Osteocyte (in vitro differentiated cells): ENCODE measurements at regions not wholly inside any gene's neighbourhood (a gene's known extent, or its start where the extent isn't known, plus 50 kb on each side); places are given as distances from the start of the nearest gene placed in this dataset.
A peak's percentile ranks its signal among the peaks of the same experiment; 100 is the strongest.

Source experiments
- DNase-seq: peaks from one replicate; pipeline ENCODE4 v3.0.0; 2021; ENCODE audit warnings: mixed read lengths; ENCODE audit not compliant: unreplicated experiment; ENCODE audit errors: extremely low spot score
- H3K27ac Mint-ChIP-seq: one replicate; pipeline ENCODE4 v1.8.0; 2021; ENCODE audit warnings: mild to moderate bottlenecking, mixed read lengths; ENCODE audit not compliant: unreplicated experiment
- H3K27me3 Mint-ChIP-seq: one replicate; pipeline ENCODE4 v1.8.0; 2021; ENCODE audit warnings: mixed read lengths; ENCODE audit not compliant: unreplicated experiment
- H3K36me3 Mint-ChIP-seq: one replicate; pipeline ENCODE4 v1.8.0; 2021; ENCODE audit warnings: mixed read lengths; ENCODE audit not compliant: unreplicated experiment
- H3K4me1 Mint-ChIP-seq: one replicate; pipeline ENCODE4 v1.8.0; 2021; ENCODE audit warnings: mixed read lengths; ENCODE audit not compliant: unreplicated experiment
- H3K4me3 Mint-ChIP-seq: one replicate; pipeline ENCODE4 v1.8.0; 2021; ENCODE audit warnings: mild to moderate bottlenecking, moderate library complexity, mixed read lengths; ENCODE audit not compliant: unreplicated experiment
- H3K9me3 Mint-ChIP-seq: one replicate; pipeline ENCODE4 v1.8.0; 2021; ENCODE audit warnings: mixed read lengths; ENCODE audit not compliant: unreplicated experiment
- CTCF ChIP-seq: fragments of 200-600 bp; sonication (generic); IDR thresholded peaks from 2 replicates; pipeline ENCODE4 v1.5.0; 2021; ENCODE audit warnings: antibody characterized with exemption, mild to moderate bottlenecking, moderate library complexity

DNA sequence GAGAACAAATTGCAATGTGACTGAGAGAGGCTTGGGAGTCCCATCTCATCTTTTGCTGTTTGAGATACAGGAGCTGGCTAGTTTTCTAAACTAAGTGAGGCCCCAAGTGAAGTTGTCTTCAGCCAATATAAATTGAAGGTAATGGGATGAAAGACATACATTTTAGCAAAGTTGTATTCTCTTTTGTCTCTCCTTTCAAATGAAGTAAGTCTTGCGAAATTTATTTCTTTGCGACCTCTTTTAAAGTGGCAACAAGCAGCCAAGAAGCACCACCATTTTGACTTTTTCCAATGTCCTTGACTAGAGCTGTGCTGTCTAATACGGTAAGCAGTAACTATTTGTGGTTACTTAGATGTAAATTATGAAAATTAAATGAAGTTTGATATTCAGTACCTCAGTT, 385.7 kb downstream of the USP25 start:
- Mint-ChIP-seq H3K9me3 (peaks cover 6% of the 10 kb centered on the region), H3K27me3 (no peaks in the 10 kb centered on the region), H3K36me3 (peaks cover 5% of the 10 kb centered on the region), H3K4me3 (no peak overlapping the region), H3K27ac (peak overlapping the region; percentile 95), H3K4me1 (peaks cover 59% of the 10 kb centered on the region)
- no peak for DNase-seq
- TF ChIP-seq CTCF: no peak

- TF ChIP-seq CTCF: no peak
- H3K4me3 Mint-ChIP-seq: no peak overlapping the region
- DNase-seq: no peak
- H3K9me3 Mint-ChIP-seq: peaks cover 6% of the 10 kb centered on the region
- H3K27me3 Mint-ChIP-seq: no peaks in the 10 kb centered on the region
- H3K27ac Mint-ChIP-seq: peak overlapping the region; percentile 95
- H3K36me3 Mint-ChIP-seq: peaks cover 5% of the 10 kb centered on the region
- peaks cover 59% of the 10 kb centered on the region for H3K4me1 Mint-ChIP-seq
Observed at GRCh38 chr21:16116069-16116468, 386.3 kb downstream of the USP25 start.

DNA sequence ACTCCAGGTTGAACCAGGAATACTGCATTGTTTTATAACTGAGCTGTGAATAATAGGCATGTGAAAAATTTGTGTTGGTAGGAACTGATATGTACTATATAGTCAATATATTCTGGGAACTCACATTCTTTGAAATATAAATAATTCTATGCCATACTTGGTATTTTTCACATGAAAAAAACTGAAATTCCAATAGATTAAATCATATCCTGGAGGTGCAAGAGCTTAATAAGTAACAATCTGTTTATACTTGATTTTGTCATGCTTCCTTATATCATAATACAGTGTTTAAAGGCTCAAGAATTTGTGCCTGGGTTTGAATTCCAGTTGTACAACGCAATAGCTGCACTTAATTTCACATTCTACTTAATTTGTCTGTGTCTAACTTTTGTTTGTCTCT, 387.0 kb downstream of the USP25 start:
- peaks cover 6% of the 10 kb centered on the region for H3K9me3 Mint-ChIP-seq
- H3K4me1 Mint-ChIP-seq: peaks cover 59% of the 10 kb centered on the region
- peak overlapping the region; percentile 95 for H3K27ac Mint-ChIP-seq
- DNase-seq: no peak
- TF ChIP-seq CTCF: no peak
- peak overlapping the region; percentile 64 for H3K4me3 Mint-ChIP-seq
- H3K36me3 Mint-ChIP-seq: peaks cover 5% of the 10 kb centered on the region
- no peaks in the 10 kb centered on the region for H3K27me3 Mint-ChIP-seq

- H3K36me3 Mint-ChIP-seq: peaks cover 5% of the 10 kb centered on the region
- no peaks in the 10 kb centered on the region for H3K27me3 Mint-ChIP-seq
- H3K9me3 Mint-ChIP-seq: peaks cover 7% of the 10 kb centered on the region
- peak overlapping the region; percentile 64 for H3K4me3 Mint-ChIP-seq
- no peak for DNase-seq
- H3K27ac Mint-ChIP-seq: peak overlapping the region; percentile 95
- H3K4me1 Mint-ChIP-seq: peaks cover 55% of the 10 kb centered on the region
- TF ChIP-seq CTCF: no peak
Observed at GRCh38 chr21:16117331-16117730, 387.5 kb downstream of the USP25 start.

GRCh38 chr21:16117851-16118590, 388.2 kb downstream of the USP25 start:
- no peak for TF ChIP-seq CTCF
- DNase-seq: no peak
- H3K4me1 Mint-ChIP-seq: peaks cover 48% of the 10 kb centered on the region
- H3K4me3 Mint-ChIP-seq: peak overlapping the region; percentile 64
- peak overlapping the region; percentile 95 for H3K27ac Mint-ChIP-seq
- H3K27me3 Mint-ChIP-seq: no peaks in the 10 kb centered on the region
- H3K9me3 Mint-ChIP-seq: peaks cover 9% of the 10 kb centered on the region
- H3K36me3 Mint-ChIP-seq: peaks cover 5% of the 10 kb centered on the region
